Memory B cell (primary cell): ENCODE measurements at regions not wholly inside any gene's neighbourhood (a gene's known extent, or its start where the extent isn't known, plus 50 kb on each side); places are given as distances from the start of the nearest gene placed in this dataset.

ENCODE experiments used
- ATAC-seq: fragments of 150-1000 bp; cut with Tn5 transposase; 2 replicates; pipeline ENCODE4 v1.10.0; 2021; ENCODE audit warnings: low read depth, mild to moderate bottlenecking, moderate library complexity
- DNase-seq, 2 donors: peaks; one replicate each; pipeline ENCODE4 v3.0.0; 2022; ENCODE audit warnings: low spot score in 2 of 2
- H3K27ac Mint-ChIP-seq: one replicate; pipeline ENCODE4 v1.8.0; 2022; ENCODE audit warnings: mild to moderate bottlenecking, moderate library complexity, mixed read lengths
- H3K27me3 Mint-ChIP-seq: one replicate; pipeline ENCODE4 v1.8.0; 2022; ENCODE audit warnings: mixed read lengths
- H3K36me3 Mint-ChIP-seq: one replicate; pipeline ENCODE4 v1.8.0; 2022; ENCODE audit warnings: mild to moderate bottlenecking, mixed read lengths
- H3K4me1 Mint-ChIP-seq: one replicate; pipeline ENCODE4 v1.8.0; 2022; ENCODE audit warnings: mixed read lengths
- H3K4me3 Mint-ChIP-seq: one replicate; pipeline ENCODE4 v1.8.0; 2022; ENCODE audit warnings: mild to moderate bottlenecking, moderate library complexity, mixed read lengths
- H3K9me3 Mint-ChIP-seq: one replicate; pipeline ENCODE4 v1.8.0; 2022; ENCODE audit warnings: mixed read lengths

GRCh38 chr9:3585606-3586005, 59.8 kb upstream of the RFX3 start:
- Mint-ChIP-seq H3K36me3 (peaks cover 22% of the 10 kb centered on the region), H3K27me3 (no peaks in the 10 kb centered on the region), H3K9me3 (peaks cover 24% of the 10 kb centered on the region), H3K4me3 (no peak overlapping the region), H3K4me1 (no peaks in the 10 kb centered on the region), H3K27ac (no peak overlapping the region)
- ATAC-seq (no peak), DNase-seq (no peak)

GRCh38 chr9:3578786-3579185, 53.0 kb upstream of the RFX3 start:
- no peak for DNase-seq
- ATAC-seq: no peak
- Mint-ChIP-seq H3K27me3 (no peaks in the 10 kb centered on the region), H3K4me1 (no peaks in the 10 kb centered on the region), H3K4me3 (no peak overlapping the region), H3K36me3 (peaks cover 24% of the 10 kb centered on the region), H3K27ac (no peak overlapping the region), H3K9me3 (peaks cover 17% of the 10 kb centered on the region)

- H3K4me1 Mint-ChIP-seq: no peaks in the 10 kb centered on the region
- ATAC-seq: peak; percentile 47
- peaks cover 19% of the 10 kb centered on the region for H3K36me3 Mint-ChIP-seq
- no peak overlapping the region for H3K4me3 Mint-ChIP-seq
- no peaks in the 10 kb centered on the region for H3K27me3 Mint-ChIP-seq
- H3K27ac Mint-ChIP-seq: no peak overlapping the region
- DNase-seq: no peak
- peaks cover 12% of the 10 kb centered on the region for H3K9me3 Mint-ChIP-seq
These were observed 50.5 kb upstream of the RFX3 start for GRCh38 chr9:3576328-3576727.

- DNase-seq: no peak
- no peak for ATAC-seq
- Mint-ChIP-seq H3K9me3 (peaks cover 8% of the 10 kb centered on the region), H3K36me3 (peaks cover 15% of the 10 kb centered on the region), H3K4me3 (no peak overlapping the region), H3K27me3 (no peaks in the 10 kb centered on the region), H3K27ac (no peak overlapping the region), H3K4me1 (no peaks in the 10 kb centered on the region)
These were observed 50.0 kb upstream of the RFX3 start for GRCh38 chr9:3575821-3576220.
